K562 (cell line): ENCODE measurements at regions not wholly inside any gene's neighbourhood (a gene's known extent, or its start where the extent isn't known, plus 50 kb on each side); places are given as distances from the start of the nearest gene placed in this dataset.

Experiments
- BRF1 ChIP-seq: IDR thresholded peaks from 3 replicates; pipeline ENCODE4 v1.6.1; 2011; ENCODE audit warnings: borderline replicate concordance, mild to moderate bottlenecking; ENCODE audit not compliant: insufficient read length; ENCODE audit errors: extremely low read depth
- C11orf30 ChIP-seq: fragments of 450-650 bp; IDR thresholded peaks from 2 replicates; pipeline ENCODE4 v1.6.1; 2016; ENCODE audit warnings: low read depth, mild to moderate bottlenecking
- CBFA2T3 ChIP-seq: fragments of 450-650 bp; IDR thresholded peaks from 2 replicates; pipeline ENCODE4 v1.6.1; 2017
- CHAMP1 ChIP-seq: fragments of 450-650 bp; IDR thresholded peaks from 2 replicates; pipeline ENCODE4 v1.6.1; 2016; ENCODE audit warnings: mild to moderate bottlenecking
- E2F4 ChIP-seq: sonication (generic); formaldehyde crosslinking; IDR thresholded peaks from 2 replicates; pipeline ENCODE4 v1.8.0; 2022; ENCODE audit warnings: mild to moderate bottlenecking, low read depth, missing genetic modification reagents
- FOXA1 ChIP-seq: fragments of 450-650 bp; IDR thresholded peaks from 2 replicates; pipeline ENCODE4 v1.6.1; 2016; ENCODE audit warnings: mild to moderate bottlenecking, borderline replicate concordance
- MNT ChIP-seq, 2 experiments: fragments of 450-650 bp; conservative IDR thresholded peaks; 2 replicates each; pipeline ENCODE4 v1.6.1; 2017; ENCODE audit warnings: mild to moderate bottlenecking in 2 of 2, moderate library complexity in 2 of 2
- MTA3 ChIP-seq: fragments of 450-650 bp; formaldehyde crosslinking; IDR thresholded peaks from 2 replicates; pipeline ENCODE4 v1.6.1; 2017; ENCODE audit warnings: mild to moderate bottlenecking, borderline replicate concordance
- MXI1 ChIP-seq: IDR thresholded peaks from 2 replicates; pipeline ENCODE4 v1.6.1; 2011; ENCODE audit warnings: low read depth, mild to moderate bottlenecking, improper control_type of control experiment, low read length
- POLR3G ChIP-seq: IDR thresholded peaks from 2 replicates; pipeline ENCODE4 v1.6.1; 2011; ENCODE audit not compliant: insufficient read length, insufficient replicate concordance; ENCODE audit errors: extremely low read depth
- RAD51 ChIP-seq: fragments of 450-650 bp; IDR thresholded peaks from 2 replicates; pipeline ENCODE4 v1.7.1; 2016; ENCODE audit warnings: low read depth, mild to moderate bottlenecking, borderline replicate concordance
- SNIP1 ChIP-seq: fragments of 450-650 bp; IDR thresholded peaks from 2 replicates; pipeline ENCODE4 v1.7.1; 2017; ENCODE audit warnings: low read depth, mild to moderate bottlenecking
- U2AF1 ChIP-seq: fragments of 200-400 bp; formaldehyde crosslinking; optimal IDR thresholded peaks from 2 replicates; pipeline ENCODE3; 2017; ENCODE audit warnings: mild to moderate bottlenecking, low read depth, low read length, moderate library complexity
- ZFP36 ChIP-seq: fragments of 150-350 bp; IDR thresholded peaks from 2 replicates; pipeline ENCODE4 v1.6.1; 2018; ENCODE audit warnings: low read length, low read depth; ENCODE audit not compliant: partially characterized antibody
- TF ChIP-seq, protein P1 (sequence below): fragments of 250-450 bp; sonication (Bioruptor Pico); IDR thresholded peaks from 2 replicates; pipeline ENCODE4 v1.4.0; 2020; ENCODE audit warnings: mild to moderate bottlenecking, moderate library complexity
- TF ChIP-seq, protein P2 (sequence below), 2 experiments: IDR thresholded peaks; 2 replicates each; pipeline ENCODE4 v1.6.1; 2011; ENCODE audit warnings: borderline replicate concordance in 1 of 2, control low read depth in 1 of 2, low read depth in 1 of 2, low read length in 1 of 2, mild to moderate bottlenecking in 1 of 2, mixed read lengths in 1 of 2, moderate library complexity in 1 of 2; ENCODE audit not compliant: insufficient read depth in 1 of 2, insufficient read length in 1 of 2, poor library complexity in 1 of 2, severe bottlenecking in 1 of 2; ENCODE audit errors: extremely low read depth in 1 of 2

GRCh38 chr4:127484117-127484516 lies 148.6 kb upstream of the INTU start (continued):
- TF ChIP-seq CHAMP1 (no peak), RAD51 (no peak), MNT (conservative IDR thresholded peaks at IDR 0.05) (no peak), SNIP1 (no peak), E2F4 (CRISPR knock-in tag) (no peak), C11orf30 (no peak), MTA3 (no peak), CBFA2T3 (no peak), BRF1 (no peak), U2AF1 (no peak), MXI1 (no peak), POLR3G (no peak), ZFP36 (no peak), FOXA1 (no peak)
- TF ChIP-seq, protein P1, sequence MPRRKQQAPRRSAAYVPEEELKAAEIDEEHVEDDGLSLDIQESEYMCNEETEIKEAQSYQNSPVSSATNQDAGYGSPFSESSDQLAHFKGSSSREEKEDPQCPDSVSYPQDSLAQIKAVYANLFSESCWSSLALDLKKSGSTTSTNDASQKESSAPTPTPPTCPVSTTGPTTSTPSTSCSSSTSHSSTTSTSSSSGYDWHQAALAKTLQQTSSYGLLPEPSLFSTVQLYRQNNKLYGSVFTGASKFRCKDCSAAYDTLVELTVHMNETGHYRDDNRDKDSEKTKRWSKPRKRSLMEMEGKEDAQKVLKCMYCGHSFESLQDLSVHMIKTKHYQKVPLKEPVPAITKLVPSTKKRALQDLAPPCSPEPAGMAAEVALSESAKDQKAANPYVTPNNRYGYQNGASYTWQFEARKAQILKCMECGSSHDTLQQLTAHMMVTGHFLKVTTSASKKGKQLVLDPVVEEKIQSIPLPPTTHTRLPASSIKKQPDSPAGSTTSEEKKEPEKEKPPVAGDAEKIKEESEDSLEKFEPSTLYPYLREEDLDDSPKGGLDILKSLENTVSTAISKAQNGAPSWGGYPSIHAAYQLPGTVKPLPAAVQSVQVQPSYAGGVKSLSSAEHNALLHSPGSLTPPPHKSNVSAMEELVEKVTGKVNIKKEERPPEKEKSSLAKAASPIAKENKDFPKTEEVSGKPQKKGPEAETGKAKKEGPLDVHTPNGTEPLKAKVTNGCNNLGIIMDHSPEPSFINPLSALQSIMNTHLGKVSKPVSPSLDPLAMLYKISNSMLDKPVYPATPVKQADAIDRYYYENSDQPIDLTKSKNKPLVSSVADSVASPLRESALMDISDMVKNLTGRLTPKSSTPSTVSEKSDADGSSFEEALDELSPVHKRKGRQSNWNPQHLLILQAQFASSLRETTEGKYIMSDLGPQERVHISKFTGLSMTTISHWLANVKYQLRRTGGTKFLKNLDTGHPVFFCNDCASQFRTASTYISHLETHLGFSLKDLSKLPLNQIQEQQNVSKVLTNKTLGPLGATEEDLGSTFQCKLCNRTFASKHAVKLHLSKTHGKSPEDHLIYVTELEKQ (CRISPR knock-in tag) = no peak
- TF ChIP-seq, protein P2, sequence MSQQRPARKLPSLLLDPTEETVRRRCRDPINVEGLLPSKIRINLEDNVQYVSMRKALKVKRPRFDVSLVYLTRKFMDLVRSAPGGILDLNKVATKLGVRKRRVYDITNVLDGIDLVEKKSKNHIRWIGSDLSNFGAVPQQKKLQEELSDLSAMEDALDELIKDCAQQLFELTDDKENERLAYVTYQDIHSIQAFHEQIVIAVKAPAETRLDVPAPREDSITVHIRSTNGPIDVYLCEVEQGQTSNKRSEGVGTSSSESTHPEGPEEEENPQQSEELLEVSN (IDR thresholded peaks at IDR 0.05; ENCODE audit: borderline replicate concordance in 1 of 2, extremely low read depth in 1 of 2, insufficient read depth in 1 of 2, insufficient read length in 1 of 2, low read depth in 1 of 2, low read length in 1 of 2, poor library complexity in 1 of 2, severe bottlenecking in 1 of 2) = no peak
